ENCODE measurements at regions not wholly inside any gene's neighbourhood (a gene's known extent, or its start where the extent isn't known, plus 50 kb on each side); places are given as distances from the start of the nearest gene placed in this dataset.

- Mint-ChIP-seq H3K27ac (no peak overlapping the region), H3K36me3 (no peaks in the 10 kb centered on the region), H3K27me3 (peaks cover 0 to 5% (median 0%) of the 10 kb centered on the region in 3 donors), H3K4me3 (no peak overlapping the region), H3K4me1 (no peaks in the 10 kb centered on the region), H3K9me3 (peaks cover 0 to 4% (median 0%) of the 10 kb centered on the region in 7 donors)
- DNase-seq, result no peak
- ATAC-seq (ENCODE audit: low read depth in 2 of 2), result no peak
These were observed 144.6 kb downstream of the TPH2 start for GRCh38 chr12:72082986-72083820.

GRCh38 chr12:72084061-72084460 is 145.4 kb downstream of the TPH2 start:
- H3K4me3 Mint-ChIP-seq, result no peak overlapping the region
- ATAC-seq (ENCODE audit: low read depth in 2 of 2), result no peak

GRCh38 chr12:72084880-72085279 is 146.2 kb downstream of the TPH2 start:
- Mint-ChIP-seq H3K36me3 (no peaks in the 10 kb centered on the region), H3K27ac (no peak overlapping the region), H3K4me3 (no peak overlapping the region), H3K27me3 (peaks cover 0 to 5% (median 0%) of the 10 kb centered on the region in 3 donors), H3K9me3 (no peaks in the 10 kb centered on the region), H3K4me1 (no peaks in the 10 kb centered on the region)
- DNase-seq (no peak), ATAC-seq (ENCODE audit: low read depth in 2 of 2) (no peak)

More at GRCh38 chr12:72084061-72084460, 145.4 kb downstream of the TPH2 start:
- Mint-ChIP-seq H3K36me3 (no peaks in the 10 kb centered on the region), H3K27me3 (peaks cover 0 to 5% (median 0%) of the 10 kb centered on the region in 3 donors), H3K4me1 (no peaks in the 10 kb centered on the region), H3K27ac (no peak overlapping the region), H3K9me3 (peaks cover 0 to 4% (median 0%) of the 10 kb centered on the region in 7 donors)
- DNase-seq, result no peak

- Mint-ChIP-seq H3K27ac (no peak overlapping the region), H3K9me3 (peaks cover 7 to 20% (median 13%) of the 10 kb centered on the region in 7 donors), H3K4me1 (no peaks in the 10 kb centered on the region), H3K4me3 (no peak overlapping the region), H3K36me3 (no peaks in the 10 kb centered on the region), H3K27me3 (no peaks in the 10 kb centered on the region)
- DNase-seq (no peak), ATAC-seq (ENCODE audit: low read depth in 2 of 2) (no peak)
These were observed 151.0 kb downstream of the TPH2 start for GRCh38 chr12:72089678-72090077.

GRCh38 chr12:72093424-72093823 is 154.8 kb downstream of the TPH2 start:
- Mint-ChIP-seq H3K4me3 (no peak overlapping the region), H3K27me3 (no peaks in the 10 kb centered on the region), H3K9me3 (peaks cover 7 to 20% (median 14%) of the 10 kb centered on the region in 7 donors), H3K27ac (no peak overlapping the region), H3K36me3 (no peaks in the 10 kb centered on the region), H3K4me1 (no peaks in the 10 kb centered on the region)
- no peak for ATAC-seq (ENCODE audit: low read depth in 2 of 2)
- DNase-seq, result no peak

- no peak for DNase-seq
- H3K4me3 Mint-ChIP-seq, result no peak overlapping the region
- no peaks in the 10 kb centered on the region for H3K36me3 Mint-ChIP-seq
- no peak overlapping the region for H3K27ac Mint-ChIP-seq
- no peaks in the 10 kb centered on the region for H3K27me3 Mint-ChIP-seq
- peaks cover 7 to 20% (median 14%) of the 10 kb centered on the region in 7 donors for H3K9me3 Mint-ChIP-seq
- H3K4me1 Mint-ChIP-seq, result no peaks in the 10 kb centered on the region
- no peak for ATAC-seq (ENCODE audit: low read depth in 2 of 2)
These were observed 155.3 kb downstream of the TPH2 start for GRCh38 chr12:72093930-72094329.

GRCh38 chr12:72094490-72094889 is 155.8 kb downstream of the TPH2 start:
- no peak for ATAC-seq (ENCODE audit: low read depth in 2 of 2)
- H3K4me1 Mint-ChIP-seq, result no peaks in the 10 kb centered on the region

GRCh38 chr12:72095025-72095424 is 156.4 kb downstream of the TPH2 start:
- Mint-ChIP-seq H3K27ac (no peak overlapping the region), H3K4me1 (no peaks in the 10 kb centered on the region), H3K4me3 (no peak overlapping the region), H3K27me3 (no peaks in the 10 kb centered on the region), H3K36me3 (no peaks in the 10 kb centered on the region), H3K9me3 (peaks cover 7 to 20% (median 14%) of the 10 kb centered on the region in 7 donors)
- ATAC-seq (ENCODE audit: low read depth in 2 of 2) (no peak), DNase-seq (no peak)

More at GRCh38 chr12:72094490-72094889, 155.8 kb downstream of the TPH2 start:
- H3K9me3 Mint-ChIP-seq, result peaks cover 7 to 20% (median 14%) of the 10 kb centered on the region in 7 donors
- H3K27me3 Mint-ChIP-seq, result no peaks in the 10 kb centered on the region
- no peak overlapping the region for H3K27ac Mint-ChIP-seq
- no peak for DNase-seq
- no peaks in the 10 kb centered on the region for H3K36me3 Mint-ChIP-seq
- H3K4me3 Mint-ChIP-seq, result no peak overlapping the region

- Mint-ChIP-seq H3K27ac (no peak overlapping the region), H3K4me3 (no peak overlapping the region), H3K4me1 (no peaks in the 10 kb centered on the region), H3K27me3 (no peaks in the 10 kb centered on the region), H3K9me3 (peaks cover 2 to 11% (median 8%) of the 10 kb centered on the region in 7 donors), H3K36me3 (no peaks in the 10 kb centered on the region)
- ATAC-seq (ENCODE audit: low read depth in 2 of 2) (no peak), DNase-seq (no peak)
These were observed 160.0 kb downstream of the TPH2 start for GRCh38 chr12:72098622-72099021.

- DNase-seq (no peak), ATAC-seq (ENCODE audit: low read depth in 2 of 2) (no peak)
- no peak overlapping the region for H3K4me3 Mint-ChIP-seq
- H3K27me3 Mint-ChIP-seq, result no peaks in the 10 kb centered on the region
- no peaks in the 10 kb centered on the region for H3K9me3 Mint-ChIP-seq
- H3K4me1 Mint-ChIP-seq, result no peaks in the 10 kb centered on the region
- no peaks in the 10 kb centered on the region for H3K36me3 Mint-ChIP-seq
- no peak overlapping the region for H3K27ac Mint-ChIP-seq
These were observed 162.2 kb downstream of the TPH2 start for GRCh38 chr12:72100854-72101253.

- H3K36me3 Mint-ChIP-seq, result no peaks in the 10 kb centered on the region
- H3K4me3 Mint-ChIP-seq, result no peak overlapping the region
- ATAC-seq (ENCODE audit: low read depth in 2 of 2) (no peak), DNase-seq (no peak)
- H3K27me3 Mint-ChIP-seq, result no peaks in the 10 kb centered on the region
- H3K4me1 Mint-ChIP-seq, result no peaks in the 10 kb centered on the region
- no peak overlapping the region for H3K27ac Mint-ChIP-seq
- no peaks in the 10 kb centered on the region for H3K9me3 Mint-ChIP-seq
These were observed 163.5 kb downstream of the TPH2 start for GRCh38 chr12:72102150-72102549.

- no peak for ATAC-seq (ENCODE audit: low read depth in 2 of 2)
- no peaks in the 10 kb centered on the region for H3K9me3 Mint-ChIP-seq
- no peaks in the 10 kb centered on the region for H3K27me3 Mint-ChIP-seq
- H3K27ac Mint-ChIP-seq, result no peak overlapping the region
- no peaks in the 10 kb centered on the region for H3K36me3 Mint-ChIP-seq
- no peak for DNase-seq
- H3K4me3 Mint-ChIP-seq, result no peak overlapping the region
- H3K4me1 Mint-ChIP-seq, result no peaks in the 10 kb centered on the region
These were observed 166.3 kb upstream of the TRHDE start for GRCh38 chr12:72105849-72106248.

GRCh38 chr12:72110937-72111650 is 161.1 kb upstream of the TRHDE start:
- H3K27me3 Mint-ChIP-seq, result no peaks in the 10 kb centered on the region
- DNase-seq, result no peak
- ATAC-seq (ENCODE audit: low read depth in 2 of 2), result no peak
- H3K36me3 Mint-ChIP-seq, result no peaks in the 10 kb centered on the region
- H3K27ac Mint-ChIP-seq, result no peak overlapping the region
- peaks cover 0 to 5% (median 3%) of the 10 kb centered on the region in 7 donors for H3K9me3 Mint-ChIP-seq
- no peak overlapping the region for H3K4me3 Mint-ChIP-seq
- H3K4me1 Mint-ChIP-seq, result no peaks in the 10 kb centered on the region

GRCh38 chr12:72111706-72112105 is 160.5 kb upstream of the TRHDE start:
- ATAC-seq (ENCODE audit: low read depth in 2 of 2), result no peak
- no peak overlapping the region for H3K27ac Mint-ChIP-seq
- peaks cover 0 to 6% (median 3%) of the 10 kb centered on the region in 7 donors for H3K9me3 Mint-ChIP-seq
- H3K27me3 Mint-ChIP-seq, result no peaks in the 10 kb centered on the region
- no peak for DNase-seq
- H3K36me3 Mint-ChIP-seq, result no peaks in the 10 kb centered on the region
- no peak overlapping the region for H3K4me3 Mint-ChIP-seq
- no peaks in the 10 kb centered on the region for H3K4me1 Mint-ChIP-seq

All from naive B cell (primary cell).